ENCODE measurements at regions not wholly inside any gene's neighbourhood (a gene's known extent, or its start where the extent isn't known, plus 50 kb on each side); places are given as distances from the start of the nearest gene placed in this dataset.
A peak's percentile ranks its signal among the peaks of the same experiment; 100 is the strongest.

- CTCF ChIA-PET, result no interaction called here
- no peak overlapping the region for H3K27ac ChIP-seq (ENCODE audit: extremely low read depth, low read depth, low read length)
- no peaks in the 10 kb centered on the region for H3K4me1 ChIP-seq (ENCODE audit: control insufficient read depth, insufficient read depth, low read length)
- POLR2A ChIA-PET, result no interaction called here
- no peaks in the 10 kb centered on the region for H3K9me3 ChIP-seq (ENCODE audit: control insufficient read depth, insufficient read depth, low read depth, low read length)
- H3K4me3 ChIP-seq (ENCODE audit: low read depth, low read length), result no peak overlapping the region
- H3K36me3 ChIP-seq (ENCODE audit: control insufficient read depth in 2 of 2, insufficient read depth in 1 of 2, low read length in 2 of 2), result no peaks in the 10 kb centered on the region
- TF ChIP-seq HOXD13 (CRISPR knock-in tag; IDR thresholded peaks at IDR 0.05; ENCODE audit: borderline replicate concordance) (no peak), KLF16 (tag by site-specific recombination; IDR thresholded peaks at IDR 0.05) (no peak), GLIS1 (tag by site-specific recombination; IDR thresholded peaks at IDR 0.05) (no peak), ZNF214 (tag by site-specific recombination; IDR thresholded peaks at IDR 0.05; ENCODE audit: borderline replicate concordance) (no peak), BCL11B (tag by site-specific recombination; IDR thresholded peaks at IDR 0.05; ENCODE audit: low read depth) (no peak), ZSCAN23 (tag by site-specific recombination; IDR thresholded peaks at IDR 0.05) (no peak), ZFHX2 (tag by site-specific recombination; conservative IDR thresholded peaks at IDR 0.05) (no peak), ZBTB17 (tag by site-specific recombination; IDR thresholded peaks at IDR 0.05) (no peak), ZNF335 (tag by site-specific recombination; conservative IDR thresholded peaks at IDR 0.05) (no peak), PRDM1 (tag by site-specific recombination; IDR thresholded peaks at IDR 0.05) (peak; percentile 53; the same call in 1 of the 2 replicates), ZNF19 (tag by site-specific recombination; IDR thresholded peaks at IDR 0.05; ENCODE audit: low read depth) (no peak), ZEB2 (tag by site-specific recombination; IDR thresholded peaks at IDR 0.05) (no peak), ZNF366 (tag by site-specific recombination; conservative IDR thresholded peaks at IDR 0.05) (peak; percentile 95), AEBP2 (tag by site-specific recombination; IDR thresholded peaks at IDR 0.05; ENCODE audit: borderline replicate concordance) (no peak), ZNF394 (tag by site-specific recombination; IDR thresholded peaks at IDR 0.05; ENCODE audit: borderline replicate concordance) (no peak), SCRT2 (tag by site-specific recombination; IDR thresholded peaks at IDR 0.05) (peak; percentile 64; the same call in 1 of the 2 replicates), EGR2 (tag by site-specific recombination; IDR thresholded peaks at IDR 0.05; ENCODE audit: low read depth) (no peak), ZNF837 (tag by site-specific recombination; IDR thresholded peaks at IDR 0.05) (no peak)
Observed at GRCh38 chr10:4606856-4607636, 219.0 kb upstream of the AKR1E2 start.

DNA sequence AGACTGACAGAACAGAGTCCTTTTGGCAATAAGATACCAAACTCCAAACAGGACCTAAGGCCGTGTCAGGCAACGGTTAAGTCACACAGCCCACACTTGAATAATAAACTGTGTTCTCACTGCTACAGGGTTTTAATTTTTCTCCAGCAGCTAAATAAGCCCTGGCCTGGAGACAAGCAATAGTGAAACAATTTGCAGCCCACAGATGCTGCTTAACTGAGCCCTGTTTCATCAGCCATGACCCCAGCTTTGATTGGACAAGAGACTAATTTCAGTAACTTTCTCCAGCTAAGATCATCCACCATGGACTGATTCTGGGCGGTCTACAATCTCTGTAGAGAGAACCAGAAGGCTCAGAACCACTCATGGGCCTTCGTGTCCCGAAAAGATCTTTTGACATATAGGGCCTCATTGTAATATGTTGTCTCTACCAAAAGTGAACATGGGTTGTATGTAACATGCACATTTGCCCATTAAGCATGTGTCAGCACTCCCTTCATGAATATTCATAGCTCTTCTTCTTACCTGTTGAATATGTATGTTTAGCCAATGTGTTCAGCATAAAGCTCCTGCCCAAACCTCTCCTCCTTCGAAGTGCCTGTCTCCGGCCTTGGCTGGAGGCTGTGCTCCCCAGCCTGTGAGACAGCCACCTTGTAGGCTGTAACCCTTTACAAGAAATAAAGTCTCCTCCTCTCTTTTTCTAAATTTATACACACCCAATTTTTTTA lies 223.1 kb upstream of the AKR1E2 start:
- Histone ChIP-seq H3K4me3 (ENCODE audit: low read depth, low read length) (no peak overlapping the region), H3K9me3 (ENCODE audit: control insufficient read depth, insufficient read depth, low read depth, low read length) (no peaks in the 10 kb centered on the region), H3K27ac (ENCODE audit: extremely low read depth, low read depth, low read length) (no peak overlapping the region), H3K36me3 (ENCODE audit: control insufficient read depth in 2 of 2, insufficient read depth in 1 of 2, low read length in 2 of 2) (no peaks in the 10 kb centered on the region), H3K4me1 (ENCODE audit: control insufficient read depth, insufficient read depth, low read length) (no peaks in the 10 kb centered on the region)
- ChIA-PET POLR2A (no interaction called here), CTCF (interaction anchor here (0.5 kb wide), 1 partner anchor 275 kb away, joined by 3 read pairs; no protein-coding TSS in a partner anchor)
- TF ChIP-seq, protein P1, sequence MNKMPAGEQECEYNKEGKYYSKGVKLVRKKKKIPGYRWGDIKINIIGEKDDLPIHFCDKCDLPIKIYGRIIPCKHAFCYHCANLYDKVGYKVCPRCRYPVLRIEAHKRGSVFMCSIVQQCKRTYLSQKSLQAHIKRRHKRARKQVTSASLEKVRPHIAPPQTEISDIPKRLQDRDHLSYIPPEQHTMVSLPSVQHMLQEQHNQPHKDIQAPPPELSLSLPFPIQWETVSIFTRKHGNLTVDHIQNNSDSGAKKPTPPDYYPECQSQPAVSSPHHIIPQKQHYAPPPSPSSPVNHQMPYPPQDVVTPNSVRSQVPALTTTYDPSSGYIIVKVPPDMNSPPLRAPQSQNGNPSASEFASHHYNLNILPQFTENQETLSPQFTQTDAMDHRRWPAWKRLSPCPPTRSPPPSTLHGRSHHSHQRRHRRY (tag by site-specific recombination; IDR thresholded peaks at IDR 0.05), result no peak
- no peak for TF ChIP-seq OVOL3 (tag by site-specific recombination; IDR thresholded peaks at IDR 0.05)
- no peak for TF ChIP-seq ZNF341 (tag by site-specific recombination; IDR thresholded peaks at IDR 0.05; ENCODE audit: low read depth)
- no peak for TF ChIP-seq ZNF112 (tag by site-specific recombination; IDR thresholded peaks at IDR 0.05)
- TF ChIP-seq, protein P2, sequence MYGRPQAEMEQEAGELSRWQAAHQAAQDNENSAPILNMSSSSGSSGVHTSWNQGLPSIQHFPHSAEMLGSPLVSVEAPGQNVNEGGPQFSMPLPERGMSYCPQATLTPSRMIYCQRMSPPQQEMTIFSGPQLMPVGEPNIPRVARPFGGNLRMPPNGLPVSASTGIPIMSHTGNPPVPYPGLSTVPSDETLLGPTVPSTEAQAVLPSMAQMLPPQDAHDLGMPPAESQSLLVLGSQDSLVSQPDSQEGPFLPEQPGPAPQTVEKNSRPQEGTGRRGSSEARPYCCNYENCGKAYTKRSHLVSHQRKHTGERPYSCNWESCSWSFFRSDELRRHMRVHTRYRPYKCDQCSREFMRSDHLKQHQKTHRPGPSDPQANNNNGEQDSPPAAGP (tag by site-specific recombination; IDR thresholded peaks at IDR 0.05), result no peak
- no peak for TF ChIP-seq SP3 (tag by site-specific recombination; IDR thresholded peaks at IDR 0.05)
- TF ChIP-seq ZNF610 (tag by site-specific recombination; IDR thresholded peaks at IDR 0.05; ENCODE audit: borderline replicate concordance), result no peak
- TF ChIP-seq ZNF664 (tag by site-specific recombination; IDR thresholded peaks at IDR 0.05), result no peak
- TF ChIP-seq ZNF138 (tag by site-specific recombination; IDR thresholded peaks at IDR 0.05; ENCODE audit: borderline replicate concordance), result no peak
- TF ChIP-seq BCL11B (tag by site-specific recombination; IDR thresholded peaks at IDR 0.05; ENCODE audit: low read depth), result no peak
- no peak for TF ChIP-seq MYNN (tag by site-specific recombination; IDR thresholded peaks at IDR 0.05; ENCODE audit: borderline replicate concordance)
- TF ChIP-seq ZNF114 (tag by site-specific recombination; IDR thresholded peaks at IDR 0.05), result no peak
- no peak for TF ChIP-seq AEBP2 (tag by site-specific recombination; IDR thresholded peaks at IDR 0.05; ENCODE audit: borderline replicate concordance)
- TF ChIP-seq ZNF843 (tag by site-specific recombination; IDR thresholded peaks at IDR 0.05), result no peak
- TF ChIP-seq ZNF433 (tag by site-specific recombination; IDR thresholded peaks at IDR 0.05; ENCODE audit: low read depth), result no peak
